GM19397 (cell line): ENCODE measurements at regions not wholly inside any gene's neighbourhood (a gene's known extent, or its start where the extent isn't known, plus 50 kb on each side); places are given as distances from the start of the nearest gene placed in this dataset.
"Not testable (repeated sequence)": the region's sequence is repeated elsewhere in the genome, so short reads cannot be mapped to it uniquely, and the experiment has no call there.

Experiments
- ATAC-seq: cut with Tn5 transposase; IDR thresholded peaks from one replicate; pipeline ENCODE4 v1.9.1; 2021; ENCODE audit warnings: mild to moderate bottlenecking, moderate library complexity; ENCODE audit not compliant: unreplicated experiment

DNA sequence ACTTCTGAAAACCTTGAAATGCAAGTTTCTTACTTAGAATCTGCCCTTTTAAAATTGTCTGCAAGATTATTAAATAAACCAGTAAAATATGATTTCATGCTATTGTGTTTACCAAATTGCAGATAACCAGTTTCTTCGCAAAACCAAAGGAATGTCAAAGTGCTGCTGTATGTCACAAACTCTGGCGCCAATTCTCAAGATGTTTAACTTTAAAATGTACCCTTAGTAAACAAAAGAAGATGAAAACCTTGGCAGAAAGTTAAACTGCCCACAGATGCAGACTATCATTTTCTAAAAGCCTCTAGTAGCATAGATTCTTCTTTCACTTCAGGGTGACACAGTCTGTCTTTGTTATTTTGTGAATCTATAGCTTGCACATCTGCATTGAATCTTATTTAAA lies 189.2 kb downstream of the SLITRK6 start:
- ATAC-seq = no peak

DNA sequence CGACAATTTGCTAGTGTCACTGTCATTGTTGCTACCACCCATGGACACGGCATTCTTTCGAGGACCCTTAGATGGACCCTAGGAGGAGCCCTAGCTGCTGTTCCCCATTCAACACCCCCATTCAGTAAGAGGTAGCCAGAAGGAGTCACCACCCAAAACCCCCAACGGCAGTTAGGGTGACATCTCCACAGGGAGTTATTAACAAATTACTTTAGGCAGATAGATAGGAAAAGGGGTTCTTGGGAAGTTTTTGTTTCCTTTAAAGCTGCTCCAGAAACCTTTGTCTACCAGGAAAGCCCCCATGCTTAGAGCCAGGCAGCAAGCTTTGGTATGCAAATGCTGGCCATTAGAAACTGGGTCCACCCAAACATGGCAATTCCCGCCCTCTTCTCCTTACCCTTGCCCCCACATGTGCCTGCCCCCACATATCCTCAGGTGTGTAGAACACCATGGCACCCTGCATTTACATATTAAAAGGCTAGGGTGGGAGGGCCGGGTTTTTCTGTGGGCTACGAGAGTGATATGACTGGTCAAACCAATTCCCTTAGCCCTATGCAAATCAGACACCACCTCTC lies 190.9 kb downstream of the SLITRK6 start:
- ATAC-seq = no peak

DNA sequence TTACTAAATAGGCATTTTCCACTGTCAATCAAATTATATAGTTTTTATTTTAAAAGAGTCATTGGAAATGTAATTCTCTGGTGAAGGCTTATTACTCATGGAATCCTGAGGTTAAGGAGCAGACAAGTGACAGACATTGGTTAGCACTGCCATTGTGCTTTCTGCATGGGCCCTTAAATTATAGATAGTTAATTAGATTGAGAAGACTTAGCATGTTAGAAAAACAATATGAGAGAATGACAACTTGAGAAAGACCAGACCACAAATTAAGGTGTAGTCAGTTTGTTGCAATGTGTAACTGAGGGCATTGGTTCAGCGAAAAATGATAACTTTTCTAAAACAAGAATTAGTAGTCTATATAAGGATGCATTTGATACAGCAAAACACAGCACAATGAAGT lies 195.5 kb downstream of the SLITRK6 start:
- ATAC-seq = no peak

DNA sequence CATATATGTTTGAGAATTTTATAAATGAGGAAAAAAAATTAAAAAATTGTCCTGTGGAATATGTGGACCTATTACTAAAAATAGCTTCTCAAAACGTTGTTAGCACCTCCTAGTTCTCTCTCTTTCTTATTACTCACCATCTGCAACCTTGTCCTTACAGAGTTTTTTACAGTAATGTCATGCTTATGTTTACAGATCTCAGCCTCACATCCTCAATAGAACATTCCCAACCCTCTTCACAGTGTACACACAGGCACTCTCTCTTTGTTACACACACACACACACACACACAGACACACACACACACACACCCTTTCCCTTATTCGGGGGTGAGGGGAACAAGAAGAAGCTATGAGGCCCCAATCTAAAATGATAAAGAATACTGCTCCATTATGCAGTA lies 197.7 kb downstream of the SLITRK6 start:
- ATAC-seq = no peak

DNA sequence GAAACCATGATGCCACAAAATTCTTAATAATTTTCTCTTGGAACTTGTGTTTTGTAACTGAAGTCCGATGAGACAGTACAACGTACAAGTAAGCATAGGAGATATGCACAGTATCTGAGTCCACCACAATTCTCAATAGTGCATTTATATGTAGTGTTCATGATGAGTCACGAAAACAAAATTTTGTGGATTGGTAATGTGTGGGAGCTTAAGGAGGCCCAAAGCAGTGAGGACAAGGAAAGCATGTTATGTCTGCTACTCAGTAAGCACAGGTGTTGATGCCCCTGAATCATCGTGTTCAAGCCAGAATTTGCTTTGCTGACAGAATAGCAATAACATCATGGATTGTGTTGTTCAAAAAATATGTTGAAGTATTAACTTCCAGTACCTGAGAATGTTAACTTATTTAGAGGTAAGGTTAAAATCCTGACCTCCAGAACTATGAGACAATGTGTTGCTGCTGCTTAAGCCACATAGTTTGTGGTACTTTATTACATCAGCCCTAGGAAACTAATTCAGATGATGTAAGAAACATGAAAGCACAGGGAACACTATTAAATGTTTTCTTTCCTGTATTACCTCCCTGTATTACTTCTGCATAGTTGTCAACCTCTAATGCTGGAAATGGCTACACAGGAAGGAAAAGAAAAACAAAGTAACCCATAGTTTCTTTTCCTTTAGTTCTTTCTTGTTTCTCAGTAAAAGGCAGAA lies 201.3 kb downstream of the SLITRK6 start:
- no peak for ATAC-seq

DNA sequence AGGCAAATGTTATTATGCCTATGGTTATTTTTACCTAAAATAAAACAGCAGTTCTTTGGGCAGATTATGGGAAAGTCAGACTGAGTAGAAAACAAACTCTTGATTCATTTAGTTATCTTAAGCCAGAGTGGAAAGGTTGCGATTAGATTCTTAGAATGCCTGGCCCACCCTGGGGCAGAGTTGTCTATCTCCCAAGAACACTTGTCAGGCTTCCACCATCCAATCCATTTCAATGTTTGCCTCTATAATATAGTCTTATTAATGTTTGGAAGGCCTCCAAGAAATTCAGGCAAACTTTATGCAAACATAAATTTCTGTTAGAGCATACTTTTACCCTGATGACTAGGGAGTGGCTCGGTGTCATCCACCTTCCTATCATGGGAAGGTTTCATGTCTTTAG lies 207.0 kb downstream of the SLITRK6 start:
- no peak for ATAC-seq

DNA sequence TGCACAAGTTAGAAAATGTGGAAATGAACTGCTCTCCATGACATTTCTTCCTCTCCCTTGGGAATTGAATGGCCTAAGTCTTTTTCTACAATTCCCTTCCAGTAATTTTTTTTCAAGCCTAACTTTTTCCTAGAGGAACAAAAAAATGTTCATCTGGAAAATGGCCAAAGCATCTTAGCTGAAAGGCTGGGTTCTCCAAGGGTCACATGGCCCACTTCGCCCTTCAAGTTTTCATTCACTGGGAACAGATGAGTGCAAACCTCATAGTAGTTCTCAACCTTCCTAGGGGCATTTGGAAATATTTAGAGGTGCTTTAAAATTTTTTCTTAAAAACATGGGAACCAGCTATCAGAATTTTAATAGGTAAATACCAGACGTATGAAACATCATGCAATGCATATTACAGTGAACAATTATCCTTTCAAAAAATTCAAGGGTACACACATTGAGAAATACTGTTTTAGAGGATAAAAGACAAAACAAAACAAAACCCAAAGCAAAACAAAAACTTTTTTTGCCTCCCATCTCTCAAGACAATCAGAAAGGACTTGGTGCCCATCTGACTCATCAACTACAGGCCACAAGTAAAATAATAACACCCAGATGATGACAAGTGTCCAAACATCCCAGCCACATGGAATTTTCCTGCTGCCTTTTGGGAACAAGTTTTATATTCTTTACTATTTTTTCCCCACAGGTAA lies 208.8 kb downstream of the SLITRK6 start:
- ATAC-seq = no peak

DNA sequence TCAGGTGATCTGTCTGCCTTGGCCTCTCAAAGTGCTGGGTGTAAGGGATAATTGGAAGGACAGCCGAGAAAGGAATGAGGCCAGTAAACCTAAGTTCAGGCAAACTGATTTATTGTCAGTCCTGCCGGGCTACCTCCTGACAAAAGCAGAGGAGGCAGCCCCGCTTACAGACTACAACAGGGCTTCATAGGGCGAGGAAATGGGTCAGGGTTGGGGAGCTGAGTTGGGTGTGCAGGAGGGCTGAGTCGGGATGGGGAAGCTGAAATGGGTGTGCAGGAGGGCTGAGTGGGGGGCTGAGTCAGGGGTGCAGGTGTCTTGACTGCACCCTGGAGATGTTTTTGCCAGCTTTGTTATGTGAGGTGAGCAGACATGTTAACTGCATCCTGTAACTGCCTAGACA lies 210.2 kb downstream of the SLITRK6 start:
- ATAC-seq = no peak

DNA sequence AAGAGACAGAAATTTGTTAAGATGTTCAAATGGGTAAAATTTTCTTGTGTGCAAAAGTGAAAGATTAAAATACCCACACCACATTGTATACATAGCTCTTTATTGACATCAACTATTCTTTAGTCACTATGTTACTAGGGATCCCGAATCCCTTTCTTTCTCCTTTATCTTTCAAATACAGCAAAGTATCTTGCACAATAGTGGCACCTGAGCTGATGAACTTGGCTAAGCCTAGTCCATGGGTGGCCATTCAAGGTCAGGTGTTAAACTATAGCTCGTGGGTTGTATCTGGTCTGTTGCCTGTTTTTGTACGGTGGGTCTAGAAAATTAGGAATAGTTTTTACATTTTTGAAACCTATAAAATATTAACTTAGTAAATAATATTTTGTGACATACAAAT lies 210.9 kb downstream of the SLITRK6 start:
- ATAC-seq = no peak

DNA sequence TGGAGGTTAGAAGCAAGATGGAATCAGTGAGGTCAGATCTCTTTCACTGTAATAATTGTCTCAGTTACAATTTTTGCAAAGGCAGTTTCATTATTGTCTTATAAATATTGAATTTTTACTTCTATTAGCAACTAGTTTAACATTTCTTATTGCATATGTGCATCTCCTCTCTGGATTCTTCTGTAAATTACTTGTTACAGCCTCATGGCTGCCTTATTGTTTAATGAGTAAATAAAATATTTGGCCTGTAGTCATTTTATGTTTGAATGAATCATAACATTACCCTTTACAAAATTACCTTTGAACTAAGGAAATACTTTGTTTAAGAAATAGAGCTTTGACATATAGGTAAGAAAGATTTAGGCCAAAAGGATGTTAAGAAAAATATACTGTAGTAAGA lies 212.4 kb downstream of the SLITRK6 start:
- ATAC-seq = no peak

DNA sequence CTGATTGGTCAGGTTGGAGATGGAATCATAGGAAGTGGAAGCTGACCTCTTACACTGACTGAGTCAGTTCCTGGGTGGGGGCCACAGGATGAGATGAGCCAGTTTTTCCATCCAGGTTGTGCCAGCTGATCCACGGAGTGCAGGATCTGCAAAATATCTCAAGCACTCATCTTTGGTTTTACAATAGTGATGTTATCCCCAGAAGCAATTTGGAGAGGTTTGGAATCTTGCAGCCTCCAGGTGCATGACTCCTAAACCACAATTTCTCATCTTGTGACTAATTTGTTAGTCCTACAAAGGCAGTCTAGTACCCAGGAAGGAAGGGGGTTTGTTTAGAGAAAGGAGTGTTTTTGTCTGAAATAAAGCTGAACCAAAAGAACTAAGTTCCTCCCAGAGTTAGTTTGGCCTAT lies 212.8 kb downstream of the SLITRK6 start:
- no peak for ATAC-seq

DNA sequence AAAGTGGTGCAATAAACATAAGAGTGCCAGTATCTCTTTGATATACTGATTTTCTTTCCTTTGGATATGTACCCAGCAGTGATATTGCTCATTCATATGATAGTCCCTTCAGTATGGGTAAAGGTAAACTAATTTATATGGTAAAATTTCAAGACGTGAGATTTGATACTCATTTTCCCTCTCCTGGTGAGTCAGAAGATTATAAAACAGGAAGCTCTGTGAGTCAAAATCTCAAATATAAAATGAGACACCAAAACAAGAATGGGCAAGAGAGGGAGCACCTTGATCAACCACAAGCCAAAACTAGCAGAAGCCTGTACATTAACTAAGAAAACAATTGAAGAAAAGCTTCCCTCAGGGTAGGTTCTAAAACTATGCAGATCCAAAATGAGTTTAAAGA lies 216.3 kb downstream of the SLITRK6 start:
- ATAC-seq = no peak

DNA sequence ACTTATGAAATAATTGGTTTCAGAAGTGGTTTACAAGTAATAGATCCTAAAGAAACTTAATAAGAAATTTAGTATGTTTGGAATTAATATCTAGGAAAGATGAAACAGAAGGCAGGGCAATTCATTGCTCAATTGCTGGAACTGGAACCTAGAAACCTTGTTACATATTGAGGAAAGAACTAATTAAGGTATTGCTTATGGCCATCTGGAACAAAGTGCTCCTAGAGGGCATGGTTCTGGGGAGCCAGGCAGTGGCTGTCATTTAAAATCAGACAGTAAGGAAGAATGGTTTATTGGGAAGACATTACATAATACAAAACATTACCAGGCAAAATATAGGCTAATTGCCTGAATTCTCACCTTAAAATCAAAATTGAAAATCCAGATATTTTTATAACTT lies 224.1 kb downstream of the SLITRK6 start:
- ATAC-seq = no peak

DNA sequence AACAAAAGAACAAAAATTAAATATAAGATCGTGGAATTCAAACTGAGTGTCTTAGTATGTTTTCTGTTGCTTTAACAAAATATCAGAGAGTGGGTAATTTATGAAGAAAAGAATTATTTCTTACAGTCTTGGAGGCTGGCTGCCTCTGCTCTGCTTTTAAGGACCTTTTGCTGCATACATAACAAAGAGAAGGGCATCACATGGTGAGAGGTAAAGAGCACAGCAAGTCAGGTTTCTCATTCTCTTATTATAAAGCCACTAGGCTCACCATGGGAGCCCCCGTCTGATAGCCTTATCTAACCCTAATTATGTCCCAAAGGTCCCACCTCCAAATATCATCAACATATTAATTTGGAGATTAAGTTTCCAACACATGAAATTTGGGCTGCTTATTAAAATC lies 231.3 kb downstream of the SLITRK6 start:
- no peak for ATAC-seq

DNA sequence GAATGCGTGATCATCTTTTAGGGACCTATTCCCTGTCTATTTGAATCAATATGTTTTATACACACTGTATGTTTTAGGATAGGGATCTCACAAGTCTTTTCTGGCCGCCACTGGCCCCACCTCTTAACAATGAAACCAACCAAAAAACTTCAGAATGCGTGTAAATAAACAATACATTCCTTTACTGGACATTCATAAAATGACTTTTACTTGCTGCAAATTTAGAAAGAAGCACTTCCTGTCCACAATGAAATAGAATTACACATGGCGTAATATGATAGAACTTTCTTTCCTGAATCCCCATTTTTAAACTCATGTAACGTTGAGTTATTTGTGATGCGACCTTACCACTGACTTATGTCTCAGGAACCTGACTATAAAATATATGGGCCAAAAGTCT lies 233.6 kb downstream of the SLITRK6 start:
- no peak for ATAC-seq

DNA sequence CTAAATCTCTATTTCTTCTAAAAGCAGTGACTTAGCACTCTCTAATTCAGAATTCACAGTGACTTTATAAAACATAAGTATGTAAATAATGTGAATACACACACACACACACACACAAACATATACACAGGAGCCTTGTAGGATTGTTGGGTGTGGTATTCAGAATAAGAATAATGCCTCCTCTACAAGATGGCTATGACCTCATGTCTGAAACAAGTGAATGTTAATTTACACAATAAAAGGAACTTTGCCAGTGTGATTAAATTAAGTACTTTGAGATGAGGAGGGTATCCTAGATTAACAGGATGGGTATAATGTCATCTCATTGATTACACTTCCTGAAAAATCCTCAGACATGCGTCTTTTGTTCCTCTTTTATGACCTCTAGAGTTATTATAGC lies 234.6 kb downstream of the SLITRK6 start:
- ATAC-seq = no peak

DNA sequence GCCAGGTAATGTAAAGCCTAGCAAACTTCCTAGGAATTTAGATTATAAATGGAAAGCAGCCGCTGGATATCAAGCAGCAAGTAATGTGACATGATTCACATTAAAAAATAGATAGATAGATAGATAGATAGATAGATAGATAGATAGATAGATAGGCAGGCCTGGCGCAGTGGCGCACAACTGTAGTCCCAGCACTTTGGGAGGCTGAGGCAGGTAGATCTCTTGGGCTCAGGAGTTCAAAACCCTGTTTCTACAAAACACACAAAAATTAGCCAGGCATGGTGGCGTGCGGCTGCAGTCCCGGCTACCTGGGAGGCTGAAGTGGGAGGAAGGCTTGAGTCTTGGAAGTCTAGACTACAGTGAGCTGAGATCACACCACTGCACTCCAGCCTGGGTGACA lies 236.9 kb downstream of the SLITRK6 start:
- no peak for ATAC-seq

DNA sequence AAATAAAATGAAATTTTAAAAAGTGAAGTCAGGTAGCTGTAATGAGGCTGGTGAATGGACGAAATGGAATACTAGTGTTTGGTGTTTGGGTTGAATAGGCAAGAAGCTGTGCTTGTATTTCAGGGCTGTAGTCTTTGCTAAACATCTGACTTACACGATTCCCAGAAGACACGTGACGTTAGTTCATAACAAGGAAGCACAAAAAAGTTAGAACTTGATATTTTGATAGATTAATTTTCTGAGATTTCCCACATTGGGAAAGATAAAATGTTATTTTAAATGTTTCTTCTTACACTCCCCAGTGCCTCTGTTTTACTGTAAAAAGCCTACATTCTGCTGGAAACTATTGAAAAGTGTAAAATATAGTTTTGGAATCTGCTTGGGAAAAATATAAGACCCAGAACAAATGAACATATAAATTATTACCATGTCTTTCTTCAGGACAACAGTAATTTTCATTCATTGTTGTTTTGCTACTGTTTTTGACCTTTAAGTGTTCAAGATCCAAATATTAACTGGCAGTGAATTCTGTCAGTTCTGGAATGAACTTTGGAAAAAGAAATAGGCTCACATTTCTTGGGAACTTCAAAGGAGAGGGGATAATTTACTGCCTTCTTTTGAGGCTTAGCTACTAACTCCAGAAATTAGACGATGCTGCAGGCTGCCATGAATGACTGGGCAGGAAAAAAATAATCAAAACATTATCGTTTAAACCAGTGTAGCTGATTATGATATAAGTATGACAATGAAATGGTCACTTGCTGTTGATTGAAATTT lies 241.3 kb downstream of the SLITRK6 start:
- no peak for ATAC-seq

DNA sequence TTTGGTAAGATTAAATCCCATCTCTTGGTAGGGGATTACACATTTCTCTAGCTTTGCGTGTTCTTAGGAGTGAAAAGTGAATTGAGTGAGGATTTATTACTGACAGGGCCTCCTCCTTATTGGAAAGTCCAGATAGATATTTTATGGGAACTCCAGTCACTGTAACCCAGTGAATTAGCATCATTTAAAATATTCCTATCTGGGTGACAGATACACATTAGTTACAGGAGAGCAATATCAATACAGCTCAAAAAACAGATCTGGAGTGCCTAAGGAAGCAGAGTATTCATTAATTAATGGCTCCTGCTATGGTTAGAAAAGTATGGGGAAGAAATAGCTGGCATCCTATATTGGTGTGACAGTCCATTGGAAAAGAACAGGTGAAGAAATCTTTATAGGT lies 248.2 kb downstream of the SLITRK6 start:
- no peak for ATAC-seq

DNA sequence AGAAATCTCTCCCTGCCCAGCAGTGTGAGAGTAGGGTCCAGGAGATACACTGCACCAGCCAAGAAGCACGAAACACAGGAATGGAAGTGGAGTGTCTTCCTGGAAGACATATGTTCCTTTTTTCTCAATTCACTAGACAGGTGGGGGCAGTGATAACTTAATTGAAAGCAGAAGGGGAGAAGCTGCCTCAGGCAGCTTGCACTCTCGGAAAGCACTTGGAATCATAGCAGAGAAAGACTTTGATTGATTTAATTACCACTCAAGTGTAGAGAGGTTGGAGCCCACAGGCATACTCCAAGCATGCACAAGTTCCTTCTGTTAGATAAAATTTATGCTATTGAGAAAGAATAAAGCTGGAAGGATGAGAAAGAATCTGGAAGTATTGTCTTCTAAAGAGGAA lies 249.4 kb downstream of the SLITRK6 start:
- no peak for ATAC-seq

DNA sequence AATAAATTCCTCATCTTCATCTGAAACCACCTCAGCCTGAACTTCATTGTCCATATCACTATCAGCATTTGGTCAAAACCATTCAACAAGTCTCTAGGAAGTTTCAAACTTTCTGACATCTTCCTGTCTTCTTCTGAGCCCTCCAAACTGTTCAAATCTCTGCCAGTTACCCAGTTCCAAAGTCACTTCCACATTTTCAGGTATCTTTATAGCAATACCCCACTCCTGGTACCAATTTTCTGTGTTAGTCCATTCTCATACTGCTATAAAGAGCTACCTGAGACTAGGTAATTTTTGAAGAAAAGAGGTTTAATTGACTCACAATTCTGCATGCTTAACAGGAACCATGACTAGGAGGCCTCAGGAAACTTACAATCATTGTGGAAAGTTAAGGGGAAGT lies 250.4 kb downstream of the SLITRK6 start:
- ATAC-seq = not testable (repeated sequence)

DNA sequence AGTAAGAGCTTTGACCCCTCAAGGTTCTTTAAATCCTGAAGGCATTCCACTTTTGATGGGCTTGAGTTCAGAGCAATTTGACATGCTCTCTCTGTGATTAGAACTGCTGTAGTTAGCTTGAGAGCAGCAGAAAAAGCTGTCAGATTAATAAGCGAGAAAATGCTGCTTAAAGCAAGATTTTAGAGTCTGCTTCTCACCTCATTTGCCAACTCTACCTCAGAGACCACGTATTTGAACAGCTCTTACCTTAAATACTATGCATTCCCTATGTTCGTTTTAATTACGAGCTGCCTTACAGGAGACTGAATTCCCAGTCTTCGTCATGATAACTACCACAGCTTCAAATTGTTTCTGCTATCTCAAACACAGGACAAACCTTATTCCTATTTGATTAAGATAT lies 253.4 kb downstream of the SLITRK6 start:
- ATAC-seq = no peak
